Neural cell (in vitro differentiated cells): ENCODE measurements at regions not wholly inside any gene's neighbourhood (a gene's known extent, or its start where the extent isn't known, plus 50 kb on each side); places are given as distances from the start of the nearest gene placed in this dataset.

Source experiments
- EP300 ChIP-seq: fragments of 450-650 bp; conservative IDR thresholded peaks from 2 replicates; pipeline ENCODE4 v1.6.1; 2014; ENCODE audit warnings: antibody characterized with exemption, mild to moderate bottlenecking, moderate library complexity; ENCODE audit not compliant: poor library complexity, severe bottlenecking
- EZH2 ChIP-seq: fragments of 200-600, 300-800 bp; shearing (Covaris generic), sonication (generic); IDR thresholded peaks from 2 replicates; pipeline ENCODE4 v1.6.1; 2014; ENCODE audit warnings: antibody characterized with exemption, low read length, borderline replicate concordance, mild to moderate bottlenecking; ENCODE audit not compliant: insufficient read depth, poor library complexity, severe bottlenecking
- POLR2AphosphoS5 ChIP-seq: IDR thresholded peaks from 2 replicates; pipeline ENCODE4 v1.6.1; 2012
- SMC3 ChIP-seq: fragments of 450-650 bp; conservative IDR thresholded peaks from 2 replicates; pipeline ENCODE4 v1.6.1; 2014; ENCODE audit warnings: antibody characterized with exemption, mild to moderate bottlenecking, moderate library complexity; ENCODE audit not compliant: poor library complexity
- TAF1 ChIP-seq: IDR thresholded peaks from 2 replicates; pipeline ENCODE4 v1.6.1; 2012; ENCODE audit warnings: low read depth
- TF ChIP-seq, protein P1 (sequence below): fragments of 450-650 bp; IDR thresholded peaks from 2 replicates; pipeline ENCODE4 v1.5.1; 2014; ENCODE audit warnings: antibody characterized with exemption, mild to moderate bottlenecking, moderate library complexity; ENCODE audit not compliant: poor library complexity, severe bottlenecking
- TF ChIP-seq, protein P2 (sequence below): IDR thresholded peaks from 2 replicates; pipeline ENCODE4 v1.6.1; 2012; ENCODE audit warnings: borderline replicate concordance

GRCh38 chr18:45526114-45526841 lies 89.0 kb upstream of the SLC14A2 start:
- TF ChIP-seq, protein P1, sequence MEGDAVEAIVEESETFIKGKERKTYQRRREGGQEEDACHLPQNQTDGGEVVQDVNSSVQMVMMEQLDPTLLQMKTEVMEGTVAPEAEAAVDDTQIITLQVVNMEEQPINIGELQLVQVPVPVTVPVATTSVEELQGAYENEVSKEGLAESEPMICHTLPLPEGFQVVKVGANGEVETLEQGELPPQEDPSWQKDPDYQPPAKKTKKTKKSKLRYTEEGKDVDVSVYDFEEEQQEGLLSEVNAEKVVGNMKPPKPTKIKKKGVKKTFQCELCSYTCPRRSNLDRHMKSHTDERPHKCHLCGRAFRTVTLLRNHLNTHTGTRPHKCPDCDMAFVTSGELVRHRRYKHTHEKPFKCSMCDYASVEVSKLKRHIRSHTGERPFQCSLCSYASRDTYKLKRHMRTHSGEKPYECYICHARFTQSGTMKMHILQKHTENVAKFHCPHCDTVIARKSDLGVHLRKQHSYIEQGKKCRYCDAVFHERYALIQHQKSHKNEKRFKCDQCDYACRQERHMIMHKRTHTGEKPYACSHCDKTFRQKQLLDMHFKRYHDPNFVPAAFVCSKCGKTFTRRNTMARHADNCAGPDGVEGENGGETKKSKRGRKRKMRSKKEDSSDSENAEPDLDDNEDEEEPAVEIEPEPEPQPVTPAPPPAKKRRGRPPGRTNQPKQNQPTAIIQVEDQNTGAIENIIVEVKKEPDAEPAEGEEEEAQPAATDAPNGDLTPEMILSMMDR = peak; percentile 72
- TF ChIP-seq POLR2AphosphoS5 = no peak
- TF ChIP-seq, protein P2, sequence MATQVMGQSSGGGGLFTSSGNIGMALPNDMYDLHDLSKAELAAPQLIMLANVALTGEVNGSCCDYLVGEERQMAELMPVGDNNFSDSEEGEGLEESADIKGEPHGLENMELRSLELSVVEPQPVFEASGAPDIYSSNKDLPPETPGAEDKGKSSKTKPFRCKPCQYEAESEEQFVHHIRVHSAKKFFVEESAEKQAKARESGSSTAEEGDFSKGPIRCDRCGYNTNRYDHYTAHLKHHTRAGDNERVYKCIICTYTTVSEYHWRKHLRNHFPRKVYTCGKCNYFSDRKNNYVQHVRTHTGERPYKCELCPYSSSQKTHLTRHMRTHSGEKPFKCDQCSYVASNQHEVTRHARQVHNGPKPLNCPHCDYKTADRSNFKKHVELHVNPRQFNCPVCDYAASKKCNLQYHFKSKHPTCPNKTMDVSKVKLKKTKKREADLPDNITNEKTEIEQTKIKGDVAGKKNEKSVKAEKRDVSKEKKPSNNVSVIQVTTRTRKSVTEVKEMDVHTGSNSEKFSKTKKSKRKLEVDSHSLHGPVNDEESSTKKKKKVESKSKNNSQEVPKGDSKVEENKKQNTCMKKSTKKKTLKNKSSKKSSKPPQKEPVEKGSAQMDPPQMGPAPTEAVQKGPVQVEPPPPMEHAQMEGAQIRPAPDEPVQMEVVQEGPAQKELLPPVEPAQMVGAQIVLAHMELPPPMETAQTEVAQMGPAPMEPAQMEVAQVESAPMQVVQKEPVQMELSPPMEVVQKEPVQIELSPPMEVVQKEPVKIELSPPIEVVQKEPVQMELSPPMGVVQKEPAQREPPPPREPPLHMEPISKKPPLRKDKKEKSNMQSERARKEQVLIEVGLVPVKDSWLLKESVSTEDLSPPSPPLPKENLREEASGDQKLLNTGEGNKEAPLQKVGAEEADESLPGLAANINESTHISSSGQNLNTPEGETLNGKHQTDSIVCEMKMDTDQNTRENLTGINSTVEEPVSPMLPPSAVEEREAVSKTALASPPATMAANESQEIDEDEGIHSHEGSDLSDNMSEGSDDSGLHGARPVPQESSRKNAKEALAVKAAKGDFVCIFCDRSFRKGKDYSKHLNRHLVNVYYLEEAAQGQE = no peak
- TF ChIP-seq EZH2 = no peak
- TF ChIP-seq EP300 = no peak
- TF ChIP-seq TAF1 = no peak
- TF ChIP-seq SMC3 = peak; percentile 73
